Osteoblast (primary cell): ENCODE measurements at regions not wholly inside any gene's neighbourhood (a gene's known extent, or its start where the extent isn't known, plus 50 kb on each side); places are given as distances from the start of the nearest gene placed in this dataset.

Source experiments
- DNase-seq: peaks from one replicate; pipeline ENCODE4 v3.0.0; 2011; ENCODE audit warnings: low spot score, mixed read lengths; ENCODE audit not compliant: insufficient read length; ENCODE audit errors: missing footprints
- H2AFZ ChIP-seq: 2 replicates; pipeline ENCODE4 v1.6.0; 2011; ENCODE audit warnings: mild to moderate bottlenecking, low read length
- H3K27ac ChIP-seq: 2 replicates; pipeline ENCODE4 v1.5.1; 2011; ENCODE audit warnings: mild to moderate bottlenecking, low read depth, low read length, moderate library complexity
- H3K27me3 ChIP-seq: 2 replicates; pipeline ENCODE4 v1.6.0; 2012; ENCODE audit warnings: mild to moderate bottlenecking, control low read depth, inconsistent platforms, low read length, moderate library complexity; ENCODE audit not compliant: insufficient read depth
- H3K36me3 ChIP-seq: 2 replicates; pipeline ENCODE4 v1.5.1; 2011; ENCODE audit warnings: mild to moderate bottlenecking, low read length, control low read depth, moderate library complexity; ENCODE audit not compliant: insufficient read depth
- H3K4me1 ChIP-seq: 2 replicates; pipeline ENCODE4 v1.5.1; 2011; ENCODE audit warnings: mild to moderate bottlenecking, low read length, control low read depth, moderate library complexity; ENCODE audit not compliant: insufficient read depth
- H3K4me2 ChIP-seq: 2 replicates; pipeline ENCODE4 v1.6.0; 2011; ENCODE audit warnings: mild to moderate bottlenecking, low read length; ENCODE audit not compliant: insufficient read depth
- H3K4me3 ChIP-seq: fragments of 200-600 bp; sonication (generic); 3 replicates; pipeline ENCODE4 v1.5.1; 2012; ENCODE audit warnings: mild to moderate bottlenecking, low read length, inconsistent platforms; ENCODE audit not compliant: insufficient read depth
- H3K79me2 ChIP-seq: 2 replicates; pipeline ENCODE4 v1.6.0; 2012; ENCODE audit warnings: mild to moderate bottlenecking, low read length, control low read depth, inconsistent platforms; ENCODE audit not compliant: insufficient read depth
- H3K9me3 ChIP-seq: 2 replicates; pipeline ENCODE4 v1.5.1; 2011; ENCODE audit warnings: low read depth, low read length, control low read depth
- H4K20me1 ChIP-seq: 2 replicates; pipeline ENCODE4 v1.6.0; 2012; ENCODE audit warnings: mild to moderate bottlenecking, low read length, control low read depth; ENCODE audit not compliant: insufficient read depth
- CTCF ChIP-seq: IDR thresholded peaks from 2 replicates; pipeline ENCODE4 v1.5.1; 2011; ENCODE audit warnings: mild to moderate bottlenecking, low read depth, low read length, moderate library complexity; ENCODE audit errors: extremely low read depth

DNA sequence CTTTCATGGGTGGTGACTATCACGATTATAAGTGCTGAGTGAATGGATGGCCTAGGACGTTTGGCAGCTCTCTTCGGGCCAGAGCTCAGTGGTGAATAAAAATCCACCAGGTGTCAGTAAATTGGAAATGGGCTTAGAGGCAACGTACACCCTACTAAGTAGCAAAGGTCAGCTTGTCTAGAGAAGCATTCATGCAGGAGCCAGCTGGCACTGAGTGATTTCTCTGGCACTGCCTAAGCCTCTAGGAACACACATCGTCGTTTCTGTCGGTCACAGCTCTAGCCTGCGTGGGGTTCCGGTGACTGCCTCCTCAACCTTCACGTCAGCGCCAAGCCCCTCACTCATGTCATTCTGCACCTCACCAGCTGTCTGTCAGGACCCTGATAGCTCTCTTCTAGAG lies 192.4 kb upstream of the NTM start:
- H3K79me2 ChIP-seq, result no peaks in the 10 kb centered on the region
- H3K4me1 ChIP-seq, result no peaks in the 10 kb centered on the region
- H3K27me3 ChIP-seq, result no peaks in the 10 kb centered on the region
- H3K4me3 ChIP-seq, result no peak overlapping the region
- TF ChIP-seq CTCF, result no peak
- no peak for DNase-seq
- H4K20me1 ChIP-seq, result no peaks in the 10 kb centered on the region
- H3K36me3 ChIP-seq, result no peaks in the 10 kb centered on the region
- H3K9me3 ChIP-seq, result no peaks in the 10 kb centered on the region
- no peak overlapping the region for H2AFZ ChIP-seq
- H3K27ac ChIP-seq, result no peak overlapping the region
- H3K4me2 ChIP-seq, result no peak overlapping the region

DNA sequence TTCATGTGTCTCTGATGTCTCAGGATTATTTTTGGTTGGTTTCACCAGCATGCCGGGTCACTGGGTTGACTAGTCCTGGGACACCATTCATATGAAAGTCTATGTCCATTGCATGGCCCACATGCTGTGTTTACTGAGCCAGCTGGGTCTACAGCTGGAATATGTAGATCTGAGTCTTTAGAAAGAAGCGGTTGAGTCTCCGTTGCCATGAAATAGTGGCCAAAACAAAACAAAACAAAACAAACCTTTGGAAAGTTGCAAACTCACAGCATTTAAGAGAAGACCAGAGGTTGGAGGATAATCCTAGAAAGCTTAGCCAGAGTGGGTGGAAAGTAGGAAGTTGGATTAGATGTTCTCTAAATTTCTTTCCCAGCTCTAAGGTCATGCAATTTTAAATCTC lies 191.8 kb upstream of the NTM start:
- no peak for TF ChIP-seq CTCF
- no peak overlapping the region for H3K4me3 ChIP-seq
- H3K27me3 ChIP-seq, result no peaks in the 10 kb centered on the region
- no peaks in the 10 kb centered on the region for H4K20me1 ChIP-seq
- no peaks in the 10 kb centered on the region for H3K4me1 ChIP-seq
- H3K79me2 ChIP-seq, result no peaks in the 10 kb centered on the region
- no peaks in the 10 kb centered on the region for H3K36me3 ChIP-seq
- no peak overlapping the region for H3K27ac ChIP-seq
- H3K9me3 ChIP-seq, result no peaks in the 10 kb centered on the region
- no peak for DNase-seq
- no peak overlapping the region for H2AFZ ChIP-seq
- no peak overlapping the region for H3K4me2 ChIP-seq

- TF ChIP-seq CTCF, result no peak
- no peak for DNase-seq
- H3K9me3 ChIP-seq, result no peaks in the 10 kb centered on the region
- H4K20me1 ChIP-seq, result no peaks in the 10 kb centered on the region
- no peaks in the 10 kb centered on the region for H3K27me3 ChIP-seq
- H3K4me3 ChIP-seq, result no peak overlapping the region
- H3K4me2 ChIP-seq, result no peak overlapping the region
- H3K36me3 ChIP-seq, result no peaks in the 10 kb centered on the region
- no peaks in the 10 kb centered on the region for H3K79me2 ChIP-seq
- H2AFZ ChIP-seq, result no peak overlapping the region
- no peak overlapping the region for H3K27ac ChIP-seq
- H3K4me1 ChIP-seq, result no peaks in the 10 kb centered on the region
Observed at GRCh38 chr11:131179836-131180235, 190.6 kb upstream of the NTM start.

DNA sequence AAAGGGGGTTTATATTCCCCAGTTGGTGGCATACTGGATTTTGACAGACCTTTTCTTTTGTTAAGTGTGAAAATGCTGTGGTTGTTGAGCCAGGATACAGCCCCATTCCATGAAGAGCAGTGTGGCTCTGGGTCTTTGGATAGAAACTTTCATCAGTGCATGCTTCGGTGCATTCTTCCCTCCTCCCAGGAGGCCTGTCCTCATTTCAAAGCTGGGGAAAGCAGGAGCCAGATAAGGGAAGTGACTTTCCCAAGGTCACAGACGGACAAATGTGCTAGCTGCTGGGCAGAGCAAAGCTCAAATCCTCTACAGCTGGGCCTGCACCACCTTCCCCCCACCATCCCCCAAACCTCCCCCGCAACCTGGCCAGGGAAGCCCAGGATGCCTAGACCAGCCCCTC lies 184.5 kb upstream of the NTM start:
- H3K4me1 ChIP-seq, result no peaks in the 10 kb centered on the region
- no peak overlapping the region for H2AFZ ChIP-seq
- DNase-seq, result no peak
- H3K4me3 ChIP-seq, result no peak overlapping the region
- no peak overlapping the region for H3K4me2 ChIP-seq
- H3K36me3 ChIP-seq, result no peaks in the 10 kb centered on the region
- no peaks in the 10 kb centered on the region for H3K9me3 ChIP-seq
- no peaks in the 10 kb centered on the region for H3K27me3 ChIP-seq
- no peak overlapping the region for H3K27ac ChIP-seq
- no peaks in the 10 kb centered on the region for H4K20me1 ChIP-seq
- TF ChIP-seq CTCF, result no peak
- H3K79me2 ChIP-seq, result no peaks in the 10 kb centered on the region
